ENCODE measurements at regions not wholly inside any gene's neighbourhood (a gene's known extent, or its start where the extent isn't known, plus 50 kb on each side); places are given as distances from the start of the nearest gene placed in this dataset.

GRCh38 chr13:80707000-80707983, 366.4 kb upstream of the SPRY2 start:
- CTCF ChIA-PET, result no interaction called here
- POLR2A ChIA-PET, result no interaction called here
- Histone ChIP-seq H3K4me1 (no peaks in the 10 kb centered on the region), H3K4me3 (no peak overlapping the region), H3K4me2 (no peak overlapping the region), H3K9me3 (no peaks in the 10 kb centered on the region), H3K27ac (no peak overlapping the region)
- TF ChIP-seq MYC (IDR thresholded peaks at IDR 0.05; ENCODE audit: borderline replicate concordance, low read length) (no peak), CBX2 (IDR thresholded peaks at IDR 0.05; ENCODE audit: borderline replicate concordance, low read depth) (no peak), RARB (CRISPR knock-in tag; IDR thresholded peaks at IDR 0.05) (no peak), POLR2AphosphoS2 (conservative IDR thresholded peaks at IDR 0.05; ENCODE audit: low read length) (no peak), HOXA7 (CRISPR knock-in tag; IDR thresholded peaks at IDR 0.05) (no peak), FOSB (CRISPR knock-in tag; IDR thresholded peaks at IDR 0.05) (no peak)
- no peak for FAIRE-seq
- ATAC-seq, result no peak
- WGBS (ENCODE audit: missing lambda C conversion rate), result 60% methylated on average over 3 of the region's 34 CpGs
- DNase-seq (ENCODE audit: low read depth in 1 of 2, low spot score in 1 of 2), result no peak

- FAIRE-seq (no peak), DNase-seq (ENCODE audit: low read depth in 1 of 2, low spot score in 1 of 2) (no peak), ATAC-seq (no peak)
- ChIA-PET CTCF (no interaction called here), POLR2A (no interaction called here)
- no CpG with 5 or more reads among the region's 10 CpGs for whole genome bisulfite sequencing (ENCODE audit: missing lambda C conversion rate)
- no peak overlapping the region for H3K4me2 ChIP-seq
- H3K9me3 ChIP-seq, result no peaks in the 10 kb centered on the region
- H3K27ac ChIP-seq, result no peak overlapping the region
- TF ChIP-seq CHD4 (IDR thresholded peaks at IDR 0.05; ENCODE audit: borderline replicate concordance) (no peak), EHF (CRISPR knock-in tag; IDR thresholded peaks at IDR 0.05) (no peak), ATOH8 (CRISPR knock-in tag; IDR thresholded peaks at IDR 0.05; ENCODE audit: low read depth) (no peak), BCL3 (IDR thresholded peaks at IDR 0.05) (no peak), MAFK (IDR thresholded peaks at IDR 0.05; ENCODE audit: partially characterized antibody) (no peak), GATA3 (IDR thresholded peaks at IDR 0.05; ENCODE audit: borderline replicate concordance) (no peak), RNF2 (IDR thresholded peaks at IDR 0.05; ENCODE audit: borderline replicate concordance, low read depth) (no peak), MAX (IDR thresholded peaks at IDR 0.05) (no peak), TP53 (CRISPR knock-in tag; IDR thresholded peaks at IDR 0.05) (no peak), JUNB (IDR thresholded peaks at IDR 0.05) (no peak), MAZ (IDR thresholded peaks at IDR 0.05; ENCODE audit: borderline replicate concordance, low read depth, low read length) (no peak), EHMT2 (IDR thresholded peaks at IDR 0.05; ENCODE audit: low read depth) (no peak), CBX8 (IDR thresholded peaks at IDR 0.05) (no peak), HMGXB4 (CRISPR knock-in tag; IDR thresholded peaks at IDR 0.05; ENCODE audit: borderline replicate concordance) (no peak), HOXA7 (CRISPR knock-in tag; IDR thresholded peaks at IDR 0.05) (no peak), EP300 (IDR thresholded peaks at IDR 0.05) (no peak), PBX3 (IDR thresholded peaks at IDR 0.05) (no peak), MYC (IDR thresholded peaks at IDR 0.05; ENCODE audit: borderline replicate concordance, low read length) (no peak), JUN (IDR thresholded peaks at IDR 0.05) (no peak), KDM5A (IDR thresholded peaks at IDR 0.05) (no peak)
- H3K4me1 ChIP-seq, result no peaks in the 10 kb centered on the region
- no peak overlapping the region for H3K4me3 ChIP-seq
Measured at GRCh38 chr13:80706164-80706471, 365.2 kb upstream of the SPRY2 start.

Measured in A549 (cell line).